ENCODE measurements at regions not wholly inside any gene's neighbourhood (a gene's known extent, or its start where the extent isn't known, plus 50 kb on each side); places are given as distances from the start of the nearest gene placed in this dataset.

- no peak for TF ChIP-seq CTCF (IDR thresholded peaks at IDR 0.05)
- TF ChIP-seq EZH2 (IDR thresholded peaks at IDR 0.05; ENCODE audit: borderline replicate concordance, insufficient read depth, low read depth, low read length, poor library complexity, severe bottlenecking): no peak
Measured at GRCh38 chr6:97656706-97657350, 373.8 kb upstream of the MMS22L start.

Measured in B cell (primary cell).